Activated T-cell treated with anti-CD3 and anti-CD28 coated beads for 1 hour (primary cell): ENCODE measurements at regions not wholly inside any gene's neighbourhood (a gene's known extent, or its start where the extent isn't known, plus 50 kb on each side); places are given as distances from the start of the nearest gene placed in this dataset.
"Not testable (repeated sequence)": the region's sequence is repeated elsewhere in the genome, so short reads cannot be mapped to it uniquely, and the experiment has no call there.

Experiments used
- DNase-seq: peaks from one replicate; pipeline ENCODE4 v3.0.0-alpha.2; 2020; ENCODE audit warnings: low read depth

GRCh38 chr5:72651109-72651508, 143.9 kb upstream of the ZNF366 start:
- no peak for DNase-seq

DNA sequence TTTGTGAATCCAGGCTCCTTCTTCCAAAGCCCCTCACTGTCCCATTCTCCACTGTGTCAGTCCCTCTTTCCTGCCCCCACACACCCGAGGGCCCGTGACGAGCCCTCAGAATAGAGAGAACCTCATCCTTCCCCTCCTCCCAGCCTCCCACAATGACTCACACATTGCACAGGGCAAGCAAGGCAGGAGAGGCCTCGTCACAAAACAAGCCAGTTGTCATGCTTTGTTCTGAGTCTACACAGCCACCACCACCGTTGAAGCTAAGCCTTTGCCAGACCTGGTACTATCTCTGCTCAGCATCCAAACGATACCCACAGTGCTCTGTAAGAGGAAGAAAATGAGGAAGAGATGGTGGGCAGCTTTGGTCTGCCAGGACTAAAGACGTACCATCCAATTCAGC, 142.2 kb upstream of the ZNF366 start:
- no peak for DNase-seq

DNA sequence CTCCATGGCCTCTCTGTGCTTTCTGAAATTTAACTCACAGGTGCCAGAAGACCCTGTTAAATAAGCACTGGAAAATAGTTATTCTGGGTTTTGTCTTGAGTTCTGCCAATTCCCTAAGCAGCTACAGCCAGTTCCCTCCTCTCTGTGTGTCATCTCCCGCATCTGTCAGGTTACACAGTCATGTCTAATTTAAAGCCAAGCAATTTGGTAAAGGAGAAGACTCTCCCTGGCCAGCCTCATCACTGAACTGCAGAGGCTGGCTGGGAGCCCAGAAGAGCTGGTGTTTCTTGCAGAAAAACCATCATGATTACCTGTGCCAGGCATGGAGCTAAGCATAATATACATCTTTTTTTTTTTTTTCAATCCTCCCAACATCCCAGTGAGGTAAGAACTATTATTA, 141.3 kb upstream of the ZNF366 start:
- DNase-seq = no peak

DNA sequence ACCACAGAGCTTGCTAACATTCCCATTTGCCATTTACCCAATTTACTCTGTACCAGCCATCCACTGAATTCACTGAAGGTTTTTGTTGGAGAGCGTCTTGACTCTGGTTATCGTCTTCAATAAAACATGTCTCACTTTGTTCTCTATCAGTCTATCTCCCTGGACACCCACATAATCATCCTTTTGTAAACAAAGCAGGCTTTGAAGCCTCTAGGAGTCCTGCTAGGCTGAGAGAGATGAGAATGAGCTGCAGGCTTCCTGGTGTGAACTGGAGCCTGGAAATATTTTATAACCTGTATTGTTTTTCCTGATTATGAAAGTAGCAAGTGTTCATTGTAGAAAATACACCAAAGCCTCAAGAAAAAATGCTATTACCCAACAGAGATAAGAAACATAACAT, 140.6 kb upstream of the ZNF366 start:
- no peak for DNase-seq

GRCh38 chr5:72646246-72646866, 139.1 kb upstream of the ZNF366 start:
- no peak for DNase-seq

- no peak for DNase-seq
These were observed 138.0 kb upstream of the ZNF366 start for GRCh38 chr5:72645064-72645846.

GRCh38 chr5:72644296-72644695, 137.1 kb upstream of the ZNF366 start:
- DNase-seq = no peak

- no peak for DNase-seq
These were observed 134.0 kb upstream of the ZNF366 start for GRCh38 chr5:72641164-72641563.

DNA sequence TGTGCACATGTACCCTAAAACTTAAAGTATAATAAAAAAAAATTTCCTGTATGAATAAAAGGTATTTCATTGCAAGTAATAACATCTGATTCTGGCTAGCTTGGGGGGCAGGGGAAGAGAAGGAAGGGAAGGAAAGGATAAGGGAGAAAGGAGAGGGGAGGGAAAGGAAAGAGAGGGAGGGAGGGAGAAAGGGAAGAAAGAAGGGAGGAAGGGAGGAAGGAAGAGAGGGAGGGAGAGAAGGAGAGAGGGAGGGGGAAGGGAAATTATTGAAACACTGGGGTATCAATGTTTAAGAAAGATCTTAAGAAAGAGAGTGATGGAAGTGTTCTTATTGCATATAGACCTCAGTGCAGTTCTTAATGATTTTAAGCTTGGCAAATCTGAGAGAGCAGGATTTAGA, 129.8 kb upstream of the ZNF366 start:
- no peak for DNase-seq

DNA sequence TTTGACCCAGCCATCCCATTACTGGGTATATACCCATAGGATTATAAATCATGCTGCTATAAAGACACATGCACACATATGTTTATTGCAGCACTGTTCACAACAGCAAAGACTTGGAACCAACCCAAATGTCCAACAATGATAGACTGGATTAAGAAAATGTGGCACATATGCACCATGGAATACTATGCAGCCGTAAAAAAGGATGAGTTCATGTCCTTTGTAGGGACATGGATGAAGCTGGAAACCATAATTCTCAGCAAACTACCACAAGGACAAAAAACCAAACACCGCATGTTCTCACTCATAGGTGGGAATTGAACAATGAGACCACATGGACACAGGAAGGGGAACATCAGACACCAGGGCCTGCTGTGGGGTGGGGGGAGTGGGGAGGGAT, 129.4 kb upstream of the ZNF366 start:
- not testable (repeated sequence) for DNase-seq

DNA sequence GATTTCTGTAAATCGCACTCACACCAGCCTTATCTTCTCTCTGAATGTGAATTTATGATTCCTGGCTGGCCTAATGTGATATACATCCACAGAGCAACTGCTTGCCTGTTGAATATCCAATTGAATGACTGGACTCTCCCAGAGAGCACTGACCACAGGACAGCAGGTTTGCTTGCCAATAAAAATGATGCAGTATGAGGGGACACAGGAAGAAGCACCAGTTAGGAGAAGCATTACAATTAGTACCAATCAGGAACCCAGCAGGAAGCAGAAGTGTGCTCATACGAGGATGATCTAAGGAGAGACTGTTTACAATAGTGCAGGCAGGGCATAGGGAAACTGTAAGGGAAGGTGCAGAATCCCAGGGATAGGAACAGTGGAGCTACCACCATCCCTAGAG, 127.2 kb upstream of the ZNF366 start:
- DNase-seq = no peak

DNA sequence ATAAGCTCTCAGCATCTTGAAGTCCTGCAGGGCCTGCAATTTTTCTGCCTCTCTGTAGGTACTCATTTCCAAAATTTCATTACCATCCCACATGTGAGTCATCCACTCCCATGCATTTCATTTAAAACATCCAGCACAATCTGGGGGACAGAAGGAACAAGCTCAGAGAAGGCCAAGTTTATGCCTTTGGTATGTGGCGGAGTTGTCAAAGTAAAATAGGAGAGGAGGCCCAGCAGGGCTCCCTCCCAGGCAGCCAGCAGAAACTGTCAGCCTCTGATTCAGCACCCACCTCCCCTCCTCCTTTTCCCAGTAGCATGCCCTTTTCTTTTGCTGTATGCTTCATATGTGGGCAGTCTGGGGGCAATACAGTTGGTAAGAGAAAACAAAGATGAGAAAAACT, 126.4 kb upstream of the ZNF366 start:
- no peak for DNase-seq

DNA sequence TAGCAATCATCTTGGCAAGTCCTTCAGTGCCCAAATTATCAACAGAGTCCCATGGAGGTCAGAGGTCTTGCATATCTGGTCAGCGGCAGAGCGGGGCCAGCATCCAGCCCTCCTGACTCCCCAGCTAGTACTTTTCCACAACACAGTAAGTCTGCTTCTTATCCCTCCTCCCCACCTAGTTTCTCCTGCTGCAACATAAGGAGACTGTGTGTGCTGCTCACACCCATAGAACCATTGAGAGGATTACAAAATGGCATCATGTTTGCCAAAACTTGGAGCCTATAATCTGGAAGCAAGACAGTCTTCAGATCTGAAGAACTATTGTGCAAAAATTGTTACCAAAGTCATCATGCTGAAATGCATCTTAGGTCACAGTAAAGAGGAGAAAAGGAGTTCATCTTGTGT, 125.8 kb upstream of the ZNF366 start:
- no peak for DNase-seq

- no peak for DNase-seq
These were observed 123.5 kb upstream of the ZNF366 start for GRCh38 chr5:72630721-72631120.

DNA sequence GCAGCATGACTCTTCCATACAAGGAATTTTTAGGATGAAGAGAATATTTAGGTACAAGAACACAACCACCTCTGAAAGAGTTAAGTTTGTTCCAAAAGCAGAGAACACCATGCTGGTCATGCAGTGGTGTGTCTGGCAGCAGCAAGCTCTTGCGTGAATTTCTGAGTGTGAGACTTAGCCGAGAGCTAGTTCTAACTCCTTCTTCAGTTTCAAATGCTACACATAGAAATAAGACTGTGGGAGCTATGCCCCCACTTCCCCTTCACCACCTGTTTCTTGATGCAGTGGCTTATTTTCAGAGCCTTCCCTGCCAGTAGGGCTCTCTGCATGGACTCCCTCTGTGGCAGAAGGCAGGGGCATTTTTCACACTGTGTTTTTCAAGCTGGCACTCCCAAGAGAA, 122.9 kb upstream of the ZNF366 start:
- DNase-seq = no peak

GRCh38 chr5:72628771-72629371, 121.7 kb upstream of the ZNF366 start:
- no peak for DNase-seq

DNA sequence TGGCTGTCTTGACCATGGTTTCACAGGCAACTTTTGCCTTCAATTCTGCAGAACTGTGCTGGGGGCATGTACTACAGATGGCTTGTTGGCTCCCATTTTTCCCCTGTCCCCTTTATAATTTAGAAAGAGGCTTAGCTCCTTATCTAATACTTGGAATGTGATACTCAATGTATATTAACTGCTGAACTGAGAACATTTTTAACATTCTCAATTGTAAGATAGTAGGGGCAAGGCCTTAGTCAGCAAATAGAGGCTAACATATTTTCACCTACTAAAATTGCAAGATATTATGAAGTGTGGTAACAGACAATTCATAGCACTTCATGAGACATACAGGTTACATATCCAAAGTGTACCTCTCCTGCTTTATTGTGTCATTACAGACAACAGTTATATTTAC, 118.1 kb upstream of the ZNF366 start:
- no peak for DNase-seq

DNA sequence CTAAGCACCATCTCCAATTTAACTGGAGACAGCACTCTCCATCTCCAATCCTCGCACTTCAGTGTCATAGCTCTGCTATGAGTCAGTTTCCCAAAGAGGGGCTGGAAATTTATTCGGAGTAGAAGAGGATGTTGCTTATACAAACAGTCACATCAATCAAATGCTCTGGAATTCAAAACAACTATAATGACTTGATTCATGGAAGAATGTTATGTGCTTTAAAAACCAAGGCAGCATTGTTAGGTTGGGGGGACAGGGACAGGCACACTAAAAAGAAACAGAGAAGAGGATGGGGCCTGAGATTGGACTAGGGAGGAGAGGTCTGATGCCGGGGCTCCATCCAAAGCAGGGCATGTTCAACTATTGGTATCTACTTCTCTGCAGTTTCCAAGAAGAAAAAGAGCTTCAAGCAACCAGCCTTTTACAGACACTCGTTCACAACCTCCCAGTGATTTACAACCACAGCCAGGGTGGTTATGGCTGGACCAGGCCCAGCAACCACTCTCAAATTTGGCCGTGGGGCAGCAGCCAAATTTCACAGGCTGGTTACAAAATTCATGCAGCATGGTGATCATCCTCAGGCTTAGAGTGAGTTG, 117.5 kb upstream of the ZNF366 start:
- no peak for DNase-seq

DNA sequence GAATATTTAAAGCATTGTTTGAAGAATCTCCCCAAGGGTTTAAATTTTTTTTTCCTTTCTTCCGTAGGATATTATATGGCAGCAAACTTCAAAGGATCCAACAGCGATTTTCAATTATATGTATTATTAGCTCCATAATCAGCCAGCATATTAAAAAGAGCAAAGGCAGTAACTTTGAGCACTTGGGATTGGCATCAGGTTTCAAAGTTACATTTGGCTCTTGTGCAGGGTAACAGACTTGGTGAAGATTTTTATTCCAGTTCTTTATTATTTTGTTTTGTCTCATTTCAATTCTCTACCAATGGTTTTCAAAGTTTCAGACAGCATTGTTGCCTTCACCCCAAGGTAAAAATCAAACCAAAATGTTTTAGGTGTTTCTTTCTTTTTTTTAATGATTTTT, 116.7 kb upstream of the ZNF366 start:
- no peak for DNase-seq

DNA sequence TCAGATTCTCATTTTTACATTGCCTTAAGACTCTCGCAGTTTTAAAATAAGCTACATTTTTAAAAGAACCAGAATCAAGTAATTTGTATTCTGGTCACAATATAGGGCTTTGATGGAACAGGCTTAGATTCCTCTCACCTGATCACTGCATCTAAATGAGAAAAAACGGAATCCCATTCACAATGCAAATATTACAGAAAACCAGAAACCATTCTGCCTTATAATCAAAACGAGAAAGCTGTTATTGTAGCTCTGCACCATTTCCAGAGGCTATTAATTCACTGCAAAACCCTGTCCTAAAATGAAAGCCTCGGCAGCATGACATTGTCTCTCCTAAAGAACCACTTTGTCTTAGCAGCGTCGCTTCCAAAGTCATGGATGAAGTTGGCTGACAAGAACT, 116.1 kb upstream of the ZNF366 start:
- no peak for DNase-seq

GRCh38 chr5:72622170-72622760, 115.1 kb upstream of the ZNF366 start:
- no peak for DNase-seq

GRCh38 chr5:72621576-72621975, 114.4 kb upstream of the ZNF366 start:
- DNase-seq = no peak

GRCh38 chr5:72619677-72620076, 112.5 kb upstream of the ZNF366 start:
- DNase-seq = no peak
